Glomerular visceral epithelial cell (primary cell): ENCODE measurements at regions not wholly inside any gene's neighbourhood (a gene's known extent, or its start where the extent isn't known, plus 50 kb on each side); places are given as distances from the start of the nearest gene placed in this dataset.

ENCODE experiments used
- DNase-seq: peaks from one replicate; pipeline ENCODE4 v3.0.0-alpha.2; 2016; ENCODE audit errors: extremely low spot score

DNA sequence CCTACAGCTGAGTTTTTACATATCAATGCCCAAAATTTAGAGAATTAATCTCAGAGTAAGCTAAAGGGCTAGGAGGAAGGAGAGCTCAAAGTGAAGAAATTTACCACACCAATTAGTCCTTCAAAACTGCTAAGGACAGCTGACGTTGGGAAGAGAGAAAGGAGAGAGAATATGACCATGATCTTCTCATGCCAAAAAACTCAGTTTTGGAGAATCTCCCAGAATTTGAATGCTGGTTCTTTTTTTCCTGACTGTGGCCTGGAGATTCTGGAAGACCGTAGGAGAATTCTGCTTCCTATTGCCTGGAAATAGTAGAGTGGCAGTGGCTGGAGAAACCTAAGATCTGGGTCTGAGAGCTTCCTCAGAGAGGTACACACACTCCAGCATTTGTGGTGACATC is 834.4 kb upstream of the SLIT2 start:
- no peak for DNase-seq

DNA sequence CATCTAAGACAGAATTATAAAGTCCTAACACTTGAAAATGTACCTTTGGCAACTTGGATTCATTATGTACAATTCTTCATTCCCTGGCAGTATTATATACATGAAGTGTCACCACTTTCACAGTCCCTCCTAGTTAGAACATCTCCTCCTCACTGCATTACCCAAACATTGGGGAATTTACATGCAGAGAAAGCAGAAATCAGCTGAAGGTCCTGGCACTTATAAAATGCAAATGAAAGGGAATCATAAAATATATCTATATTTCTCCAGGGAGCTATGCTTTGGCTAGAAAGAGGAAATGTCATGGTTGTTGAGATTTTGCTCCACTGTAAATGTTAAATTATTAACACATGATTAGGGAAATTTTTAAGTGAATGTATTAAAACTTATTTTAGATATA is 835.6 kb upstream of the SLIT2 start:
- no peak for DNase-seq

DNA sequence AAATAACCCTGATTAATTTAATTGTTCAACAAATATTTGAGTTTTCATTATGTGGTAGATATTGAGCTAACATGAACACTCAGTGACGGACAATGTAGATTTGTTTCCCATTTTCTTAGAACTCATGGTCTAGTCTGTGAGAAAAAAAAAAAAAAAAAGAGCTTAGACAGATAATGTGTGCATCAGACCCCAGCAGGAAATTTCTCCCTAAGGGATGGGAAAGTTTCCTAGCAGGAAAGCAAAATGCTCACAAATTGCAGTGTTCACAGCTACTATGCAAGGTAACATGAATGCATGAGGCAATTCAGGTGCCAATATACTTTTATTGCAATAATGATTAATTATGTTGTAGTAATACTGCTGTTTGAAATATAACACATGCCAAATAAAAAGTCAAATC is 843.2 kb upstream of the SLIT2 start:
- DNase-seq: no peak

DNA sequence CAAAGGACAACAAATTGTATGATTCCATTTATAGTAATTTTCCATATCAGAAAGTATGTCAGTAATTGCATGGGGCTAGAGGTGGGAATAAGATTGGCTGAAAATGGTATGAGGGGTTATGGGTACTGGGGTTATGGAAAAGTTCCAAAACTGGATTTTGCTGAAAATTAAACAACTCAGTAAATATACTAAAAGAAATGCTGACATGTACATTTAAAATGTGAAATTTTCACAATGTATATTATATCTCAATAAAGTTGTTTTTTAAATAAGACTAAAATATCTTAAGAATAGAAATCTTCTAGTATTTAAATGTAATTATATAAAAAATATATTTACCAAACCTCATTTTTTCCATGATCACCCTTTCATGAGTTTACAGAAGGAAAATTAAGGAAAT is 844.9 kb upstream of the SLIT2 start:
- no peak for DNase-seq

DNA sequence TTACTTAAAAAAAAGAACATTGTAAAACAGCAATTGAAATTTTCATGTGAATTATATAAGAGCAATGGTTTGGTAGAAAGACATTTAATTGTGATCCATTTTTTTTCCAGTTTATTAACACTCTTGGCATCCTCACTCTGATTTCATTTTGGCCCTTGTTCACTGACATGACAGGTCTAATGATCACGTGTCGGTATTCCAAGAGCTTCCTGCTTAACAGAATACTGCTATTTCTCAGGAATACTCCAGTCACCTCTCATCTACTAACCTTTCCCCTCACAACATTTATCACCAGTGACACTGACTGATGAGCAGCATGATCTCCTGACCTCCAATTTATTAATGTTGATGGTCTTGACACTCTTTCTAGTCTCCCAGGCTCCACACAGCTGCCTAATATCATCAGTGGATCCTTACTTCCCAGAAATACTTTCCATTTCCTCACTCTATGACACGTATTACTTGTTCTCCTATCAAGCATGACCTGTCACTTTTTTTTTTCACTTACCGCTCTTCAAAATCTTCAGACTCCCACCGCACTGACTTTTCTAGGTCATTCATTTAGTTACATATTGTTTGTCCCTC is 847.8 kb upstream of the SLIT2 start:
- DNase-seq: no peak

DNA sequence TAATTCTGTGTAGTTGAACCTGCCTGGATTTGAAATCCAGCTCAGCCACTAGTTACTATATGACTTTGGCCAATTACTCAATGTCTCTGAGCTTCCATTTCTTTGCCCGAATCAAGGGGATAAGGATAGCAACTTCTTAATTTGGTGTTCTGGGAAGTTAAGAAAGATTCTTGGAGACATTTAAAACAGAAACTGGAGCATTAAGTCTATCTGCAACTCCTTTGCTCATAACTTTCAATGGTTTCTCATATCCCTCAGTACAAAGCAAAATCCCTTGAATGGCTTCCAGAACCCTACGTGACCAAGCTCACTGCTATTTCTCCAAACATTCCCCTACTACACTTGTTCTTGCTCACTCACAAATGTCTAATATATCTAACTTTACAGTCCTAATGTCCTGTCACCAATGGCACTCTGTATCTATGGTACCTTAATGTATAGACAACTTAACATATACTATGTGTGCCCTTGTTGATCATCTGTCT is 849.1 kb upstream of the SLIT2 start:
- no peak for DNase-seq

DNA sequence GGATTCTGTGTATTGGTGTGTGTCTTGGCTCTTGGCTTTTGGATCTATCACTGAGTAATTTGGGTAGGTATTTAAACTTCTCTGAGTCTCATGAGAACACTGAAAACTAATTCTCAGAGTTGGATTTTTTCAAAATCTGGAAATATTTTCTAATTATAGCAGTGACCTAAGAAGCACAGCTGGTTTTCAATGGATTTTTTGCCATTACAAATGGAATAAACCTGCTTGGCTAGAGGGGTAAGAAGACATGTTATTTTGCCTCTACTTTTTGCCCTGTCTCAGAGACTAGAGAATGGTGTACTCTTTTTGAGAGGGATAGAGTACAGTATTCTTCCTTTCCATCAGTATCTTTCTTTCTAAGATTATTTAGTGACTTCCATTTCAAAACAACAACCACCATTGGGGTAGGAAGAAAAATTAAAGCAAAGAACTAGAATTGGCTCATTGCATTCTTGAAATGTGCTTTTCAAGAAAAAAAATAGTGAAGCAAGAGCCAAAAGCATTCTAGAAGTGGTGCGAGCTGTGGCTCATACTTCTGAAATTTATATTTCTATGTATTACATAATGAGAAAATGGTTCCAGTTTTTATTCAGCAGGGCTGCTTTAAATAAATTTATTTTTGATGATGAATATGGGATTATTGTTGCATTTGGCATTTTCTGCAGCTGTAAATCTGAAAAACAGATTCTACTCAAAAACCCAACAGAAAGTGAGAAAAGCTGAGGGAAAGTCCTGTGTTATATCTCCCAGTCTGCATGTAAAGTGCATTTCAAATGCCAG is 850.2 kb upstream of the SLIT2 start:
- no peak for DNase-seq

DNA sequence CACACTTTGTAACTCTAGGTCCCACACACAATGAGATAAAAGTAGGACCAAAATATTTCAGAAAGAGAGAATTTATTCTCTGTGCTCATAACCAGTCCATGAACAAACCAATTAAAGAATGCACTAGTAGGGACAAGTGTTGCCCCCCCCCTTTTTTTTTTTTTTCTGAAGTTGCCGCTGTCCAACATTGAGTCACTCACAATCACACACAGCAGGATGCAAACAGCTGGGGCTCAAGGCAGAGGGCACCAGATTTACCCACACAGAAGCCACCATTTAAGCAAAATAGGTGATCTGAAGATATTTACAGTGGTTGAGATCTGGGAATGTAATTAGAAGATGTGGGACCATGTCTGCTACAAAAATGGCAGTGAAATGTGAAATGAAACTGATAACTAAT is 850.9 kb upstream of the SLIT2 start:
- DNase-seq: no peak

DNA sequence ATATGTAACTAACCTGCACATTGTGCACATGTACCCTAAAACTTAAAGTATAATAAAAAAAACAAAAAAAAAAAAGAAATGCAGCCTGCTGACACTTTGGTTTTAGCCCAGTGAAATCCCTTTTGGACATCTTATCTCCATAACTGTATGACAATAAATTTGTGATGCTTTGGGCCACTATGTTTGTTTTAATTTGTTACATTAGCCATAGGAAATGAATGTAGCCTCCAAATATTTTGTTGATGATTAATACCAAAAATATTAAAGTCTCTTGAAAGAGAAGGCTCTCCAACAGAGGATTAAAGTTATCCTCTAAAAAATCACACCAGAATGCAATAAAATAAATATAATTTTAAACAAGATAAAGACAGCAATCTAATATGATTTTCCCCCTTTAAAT is 852.7 kb upstream of the SLIT2 start:
- DNase-seq: no peak

DNA sequence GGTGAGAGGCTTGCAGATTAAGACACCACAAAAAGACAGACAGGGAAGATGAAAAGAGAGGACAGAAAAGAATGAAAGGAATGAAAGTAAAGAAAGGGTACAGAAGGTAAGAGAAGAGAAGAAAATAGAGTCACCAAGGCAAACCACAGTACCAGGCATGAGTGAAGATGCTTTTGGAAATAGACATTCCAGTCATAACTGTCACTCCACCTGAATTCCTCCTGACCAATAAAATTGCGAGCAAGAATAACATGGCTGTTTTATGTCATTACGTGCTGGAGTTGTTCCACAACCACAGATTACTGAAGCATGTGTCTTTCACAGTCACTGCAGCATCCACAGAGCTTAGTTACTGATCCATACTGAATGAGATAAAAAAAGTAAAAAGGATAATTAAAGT is 864.9 kb upstream of the SLIT2 start:
- peak; percentile 65 for DNase-seq

DNA sequence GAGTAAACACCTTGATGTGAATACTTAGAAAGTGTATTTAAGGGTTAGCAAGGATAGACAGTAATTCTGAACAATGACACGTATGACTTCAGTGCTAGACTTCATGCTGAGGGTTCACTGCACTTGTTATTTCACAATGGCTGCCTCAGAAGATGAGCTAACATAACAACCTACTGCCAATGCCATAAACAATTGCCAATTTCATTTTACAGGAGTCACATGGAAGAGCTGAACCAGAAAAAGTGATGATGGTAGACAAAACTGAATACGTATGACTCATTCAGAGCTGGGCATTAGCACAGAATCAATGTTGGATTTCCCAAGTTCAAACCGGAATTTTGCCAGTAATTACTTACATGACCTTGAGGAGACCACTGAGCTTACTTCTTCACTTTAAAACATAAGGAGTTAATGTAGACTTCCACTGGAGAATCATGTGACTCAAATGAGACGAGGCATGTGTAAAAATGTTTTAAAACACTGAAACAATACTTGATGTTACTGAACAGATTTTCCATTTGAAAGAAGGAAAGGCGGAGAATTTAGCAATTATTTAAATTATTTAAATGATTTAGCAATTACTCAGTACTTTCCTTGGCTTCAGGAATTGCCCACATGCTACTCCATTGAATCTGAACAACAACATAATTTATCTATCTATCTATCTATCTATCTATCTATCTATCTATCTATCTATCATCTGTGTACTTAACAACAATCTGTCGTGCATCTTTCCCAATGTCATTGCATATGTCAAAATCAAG is 868.5 kb upstream of the SLIT2 start:
- DNase-seq: peak; percentile 17

DNA sequence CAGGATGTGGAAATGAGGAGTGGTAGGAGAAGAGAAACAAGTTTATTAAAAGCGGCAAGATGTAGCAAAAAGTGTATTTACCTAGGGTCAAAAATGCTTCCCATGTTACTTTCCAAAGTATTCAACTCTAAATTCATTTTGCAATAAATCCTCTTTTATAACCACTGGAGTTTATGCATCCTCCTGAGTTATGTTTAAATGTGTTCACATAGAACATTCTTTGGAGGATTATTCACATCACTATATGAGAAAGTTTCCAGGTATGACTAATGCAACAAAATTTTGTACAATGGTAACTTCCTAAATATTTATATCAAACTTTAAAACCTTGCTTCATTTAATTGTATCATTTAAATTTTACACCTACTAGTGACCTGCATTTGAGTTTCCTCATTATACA is 870.6 kb upstream of the SLIT2 start:
- DNase-seq: no peak

DNA sequence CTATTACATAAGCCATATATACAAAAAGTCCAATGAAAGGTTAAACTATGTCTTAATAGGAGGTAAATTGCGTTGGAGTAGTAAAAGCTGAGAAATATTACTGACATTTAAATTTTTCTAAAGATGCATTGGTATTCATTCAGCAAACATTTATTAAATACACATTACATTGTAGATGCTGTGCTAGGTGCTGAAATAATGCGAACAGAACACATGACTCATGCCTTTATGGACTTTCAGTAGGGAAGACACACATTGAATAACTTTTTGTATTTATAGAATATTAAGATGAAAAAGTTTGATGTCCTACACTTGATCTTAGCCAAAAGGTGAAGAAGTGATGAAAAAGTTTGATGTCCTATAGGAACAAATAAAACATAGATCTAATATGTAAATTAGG is 871.1 kb upstream of the SLIT2 start:
- DNase-seq: no peak

DNA sequence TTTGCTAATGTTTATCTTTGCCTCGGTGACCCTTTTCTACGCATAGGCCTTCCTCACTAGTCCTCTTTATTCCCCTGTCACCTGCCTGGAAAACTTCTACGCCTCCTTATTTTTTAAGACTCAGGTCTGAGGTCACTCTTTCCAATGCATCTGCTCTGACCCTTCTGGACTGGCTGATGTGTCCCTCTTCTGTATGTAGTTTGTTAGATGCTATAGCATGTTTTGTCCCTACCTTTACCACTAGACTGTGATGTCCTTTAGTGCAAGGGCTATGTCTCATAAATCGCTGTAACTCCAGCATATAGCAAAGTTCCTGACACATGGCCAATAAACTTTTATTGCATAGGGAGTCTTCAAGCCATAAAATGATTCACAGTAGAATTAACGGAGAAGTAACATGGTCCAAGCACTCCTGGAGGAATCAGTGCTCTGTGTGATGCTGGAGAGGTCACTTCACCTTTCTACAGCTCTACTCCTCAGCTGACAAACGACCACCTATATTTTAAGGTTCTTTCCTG is 872.5 kb upstream of the SLIT2 start:
- no peak for DNase-seq

DNA sequence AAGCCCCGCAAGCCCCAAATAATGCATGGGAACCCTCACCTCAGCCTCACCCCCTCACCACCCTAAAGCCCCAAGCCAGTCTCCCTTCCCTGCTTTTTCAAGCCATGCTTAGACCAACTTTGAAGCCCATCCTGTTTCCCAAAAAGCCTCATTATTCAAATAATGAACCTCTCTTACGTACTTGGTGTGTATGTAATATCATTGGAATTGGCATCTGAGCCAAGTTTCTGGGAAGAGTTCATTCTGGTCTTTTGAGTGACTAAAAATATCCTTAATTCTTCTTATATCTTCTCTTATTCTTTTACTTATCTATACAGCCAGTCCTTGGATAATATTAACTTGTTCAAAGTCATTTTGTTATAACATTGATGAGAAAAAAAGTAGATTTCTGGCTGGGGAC is 875.8 kb upstream of the SLIT2 start:
- no peak for DNase-seq

DNA sequence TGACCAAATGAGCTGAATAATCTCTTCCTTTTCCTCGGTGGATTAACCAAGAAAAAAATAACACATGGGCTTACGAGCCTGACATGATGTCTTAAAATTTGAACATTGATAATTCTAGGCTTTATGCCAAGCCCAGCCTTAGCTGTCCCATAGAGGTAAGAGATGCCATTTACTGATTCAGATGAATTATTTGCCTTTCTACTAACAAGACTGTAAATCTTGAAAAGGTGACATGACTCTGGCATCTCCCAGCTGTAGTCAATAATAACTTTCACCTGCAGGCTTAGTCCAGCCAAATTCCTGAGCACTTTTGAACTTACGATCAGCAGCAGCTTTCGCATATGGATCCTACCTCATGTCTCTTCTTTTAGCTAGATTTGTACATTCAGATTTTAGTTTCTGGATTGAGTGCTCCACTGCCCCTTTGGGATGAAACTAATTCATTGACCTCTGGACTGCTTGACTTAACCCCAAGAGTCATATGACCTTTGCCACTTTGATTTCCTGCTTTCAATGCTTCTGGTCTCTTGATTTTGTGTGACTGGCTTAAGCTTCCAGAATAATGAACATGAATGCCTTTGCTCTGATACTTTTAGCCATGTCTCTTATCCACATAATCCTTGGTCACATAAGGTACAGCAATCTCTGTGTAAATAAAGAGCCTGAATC is 876.4 kb upstream of the SLIT2 start:
- DNase-seq: no peak

DNA sequence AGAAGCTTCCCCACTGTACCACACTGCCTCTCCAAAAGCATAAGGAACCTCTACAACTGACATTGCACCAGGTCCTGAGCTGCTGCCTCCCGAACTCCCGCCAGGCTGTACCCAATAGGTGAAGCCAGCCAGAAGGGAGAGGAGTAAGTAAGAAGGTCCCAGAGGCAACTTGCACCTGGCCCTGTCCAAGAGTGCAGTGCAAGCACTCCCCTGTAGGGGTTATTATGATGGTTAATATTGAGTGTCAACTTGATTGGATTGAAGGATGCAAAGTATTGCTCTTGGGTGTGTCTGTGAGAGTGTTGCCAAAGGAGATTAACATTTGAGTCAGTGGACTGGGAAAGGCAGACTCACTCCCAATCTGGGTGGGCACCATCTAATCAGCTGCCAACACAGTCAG is 879.3 kb upstream of the SLIT2 start:
- no peak for DNase-seq

DNA sequence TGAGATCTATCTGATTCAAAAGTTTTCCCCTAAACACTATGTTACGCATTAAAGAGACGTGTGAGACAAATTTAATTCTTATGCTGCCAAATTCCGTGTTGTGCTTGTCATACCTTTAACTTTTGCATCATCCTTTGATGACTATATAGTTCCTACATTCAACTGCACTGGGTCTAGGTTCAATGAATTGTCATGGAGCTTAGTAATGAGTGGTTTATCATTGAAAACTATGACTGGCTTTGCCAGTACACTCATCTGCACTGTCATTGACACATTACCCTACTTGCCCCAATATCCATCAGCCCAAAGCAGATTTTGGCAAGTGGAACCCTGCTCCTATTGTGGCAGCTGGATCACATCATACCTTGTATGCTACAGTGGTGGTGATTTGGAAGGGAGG is 882.9 kb upstream of the SLIT2 start:
- DNase-seq: no peak

DNA sequence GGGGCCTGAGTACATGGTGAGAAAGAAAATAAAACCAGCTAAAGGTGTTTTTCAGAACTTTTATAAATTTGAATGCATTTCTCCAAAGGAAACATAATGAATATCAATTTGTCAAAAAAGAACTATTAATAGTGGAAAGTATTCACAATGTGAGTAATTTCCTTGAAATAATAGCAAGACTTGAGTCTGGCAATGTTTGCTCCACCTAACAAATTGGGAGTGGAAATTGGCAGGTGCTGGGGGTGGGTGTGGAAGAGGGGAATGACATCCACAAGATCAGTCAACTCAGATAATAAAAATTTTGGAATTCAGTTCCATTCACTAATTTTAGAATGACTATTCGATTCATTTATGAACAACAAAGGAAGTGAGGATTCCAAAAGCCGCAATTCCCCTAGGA is 884.8 kb upstream of the SLIT2 start:
- DNase-seq: no peak

DNA sequence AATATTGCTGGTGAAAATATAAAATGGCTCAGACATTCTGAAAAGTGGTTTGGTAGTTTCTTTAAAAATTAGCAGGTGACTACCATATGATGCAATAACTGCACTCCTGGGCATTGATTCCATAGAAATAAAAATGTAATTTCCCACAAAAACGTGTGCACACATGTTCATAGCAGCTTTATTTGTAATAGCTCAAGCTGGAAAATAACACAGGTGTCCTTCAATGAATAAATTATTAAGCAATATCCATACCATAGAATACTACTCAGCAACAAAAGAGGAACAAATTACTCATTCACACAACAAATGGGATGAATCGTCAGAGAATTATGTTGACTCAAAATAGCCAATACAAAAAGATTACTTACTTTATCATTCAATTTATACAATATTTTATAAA is 893.7 kb upstream of the SLIT2 start:
- DNase-seq: no peak

DNA sequence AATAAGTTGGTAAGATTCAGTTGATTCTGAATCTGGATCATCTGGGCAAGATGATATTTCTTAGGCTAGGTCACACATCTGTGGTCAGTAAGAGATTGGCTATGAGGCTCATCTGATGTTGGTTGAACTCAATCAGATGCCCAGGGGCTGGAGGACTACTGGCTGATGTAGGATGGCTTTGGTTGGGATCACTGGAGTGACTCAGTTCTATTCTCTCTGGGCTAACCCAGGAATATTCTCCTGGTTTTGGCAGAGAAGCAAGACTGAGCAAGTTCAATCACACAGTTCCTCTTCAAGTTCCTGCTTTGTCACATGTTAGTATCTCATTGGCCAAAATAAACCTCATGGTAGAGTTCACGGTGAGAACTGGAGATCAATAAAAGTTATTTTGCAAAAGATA is 902.3 kb upstream of the SLIT2 start:
- no peak for DNase-seq

DNA sequence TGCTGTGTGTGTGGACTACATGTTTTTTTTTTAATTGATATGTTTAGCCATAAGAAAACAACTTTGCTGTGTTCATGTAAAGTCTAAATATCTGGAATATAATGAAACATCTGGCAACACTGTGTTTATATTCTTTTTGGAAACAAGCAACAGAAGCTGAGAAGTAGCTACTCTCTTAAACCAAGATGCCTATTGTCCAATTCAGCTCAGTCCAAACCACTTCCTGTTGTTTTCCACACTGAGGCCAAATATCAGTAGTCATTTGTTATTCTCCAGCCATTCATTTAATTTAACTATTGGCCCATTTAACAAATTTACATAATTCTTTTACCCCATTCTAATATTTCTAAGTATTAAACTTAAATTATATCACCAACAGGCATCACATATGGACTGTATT is 903.0 kb upstream of the SLIT2 start:
- DNase-seq: no peak
